ENCODE measurements at regions not wholly inside any gene's neighbourhood (a gene's known extent, or its start where the extent isn't known, plus 50 kb on each side); places are given as distances from the start of the nearest gene placed in this dataset.
"Not testable (repeated sequence)": the region's sequence is repeated elsewhere in the genome, so short reads cannot be mapped to it uniquely, and the experiment has no call there.

GRCh38 chr3:132979606-132980005, 58.6 kb upstream of the TMEM108 start:
- Histone ChIP-seq H3K36me3 (no peaks in the 10 kb centered on the region), H3K27ac (no peak overlapping the region), H3K9me3 (ENCODE audit: low read depth) (no peaks in the 10 kb centered on the region), H3K27me3 (no peaks in the 10 kb centered on the region), H3K4me3 (no peak overlapping the region), H3K4me1 (ENCODE audit: low read depth) (no peaks in the 10 kb centered on the region)
- TF ChIP-seq CTCF (IDR thresholded peaks at IDR 0.05; ENCODE audit: low read depth, low read length): no peak
- DNase-seq (ENCODE audit: low read depth in 1 of 2, low spot score in 1 of 2): no peak

- H3K4me1 ChIP-seq (ENCODE audit: low read depth); H3K9me3 ChIP-seq (ENCODE audit: low read depth); H3K27ac ChIP-seq; DNase-seq (ENCODE audit: low read depth in 1 of 2, low spot score in 1 of 2); H3K27me3 ChIP-seq; H3K4me3 ChIP-seq; H3K36me3 ChIP-seq: not testable (repeated sequence)
These were observed 59.2 kb upstream of the TMEM108 start for GRCh38 chr3:132978946-132979345.

- TF ChIP-seq CTCF (IDR thresholded peaks at IDR 0.05; ENCODE audit: low read depth, low read length): no peak
- no peak for DNase-seq (ENCODE audit: low read depth in 1 of 2, low spot score in 1 of 2)
- Histone ChIP-seq H3K36me3 (no peaks in the 10 kb centered on the region), H3K27me3 (no peaks in the 10 kb centered on the region), H3K27ac (no peak overlapping the region), H3K4me3 (no peak overlapping the region), H3K9me3 (ENCODE audit: low read depth) (no peaks in the 10 kb centered on the region), H3K4me1 (ENCODE audit: low read depth) (no peaks in the 10 kb centered on the region)
These were observed 59.7 kb upstream of the TMEM108 start for GRCh38 chr3:132978464-132978863.

- Histone ChIP-seq H3K4me3 (no peak overlapping the region), H3K27ac (no peak overlapping the region), H3K27me3 (no peaks in the 10 kb centered on the region), H3K9me3 (ENCODE audit: low read depth) (no peaks in the 10 kb centered on the region), H3K36me3 (no peaks in the 10 kb centered on the region), H3K4me1 (ENCODE audit: low read depth) (no peaks in the 10 kb centered on the region)
- no peak for TF ChIP-seq CTCF (IDR thresholded peaks at IDR 0.05; ENCODE audit: low read depth, low read length)
- no peak for DNase-seq (ENCODE audit: low read depth in 1 of 2, low spot score in 1 of 2)
These were observed 64.1 kb upstream of the TMEM108 start for GRCh38 chr3:132974097-132974496.

- H3K27ac ChIP-seq: no peak overlapping the region
- no peaks in the 10 kb centered on the region for H3K27me3 ChIP-seq
- no peak overlapping the region for H3K4me3 ChIP-seq
- no peak for DNase-seq (ENCODE audit: low read depth in 1 of 2, low spot score in 1 of 2)
- H3K9me3 ChIP-seq (ENCODE audit: low read depth): no peaks in the 10 kb centered on the region
- H3K36me3 ChIP-seq: no peaks in the 10 kb centered on the region
- TF ChIP-seq CTCF (IDR thresholded peaks at IDR 0.05; ENCODE audit: low read depth, low read length): no peak
- H3K4me1 ChIP-seq (ENCODE audit: low read depth): no peaks in the 10 kb centered on the region
These were observed 64.8 kb upstream of the TMEM108 start for GRCh38 chr3:132973441-132973840.

- no peak overlapping the region for H3K4me3 ChIP-seq
- H3K9me3 ChIP-seq (ENCODE audit: low read depth): no peaks in the 10 kb centered on the region
- no peak for TF ChIP-seq CTCF (IDR thresholded peaks at IDR 0.05; ENCODE audit: low read depth, low read length)
- H3K27ac ChIP-seq: no peak overlapping the region
- no peaks in the 10 kb centered on the region for H3K27me3 ChIP-seq
- H3K36me3 ChIP-seq: no peaks in the 10 kb centered on the region
- peak in 1 of 2 donors; percentile 80 for DNase-seq (ENCODE audit: low read depth in 1 of 2, low spot score in 1 of 2)
- H3K4me1 ChIP-seq (ENCODE audit: low read depth): no peaks in the 10 kb centered on the region
These were observed 65.9 kb upstream of the TMEM108 start for GRCh38 chr3:132972333-132972732.
